ENCODE measurements at regions not wholly inside any gene's neighbourhood (a gene's known extent, or its start where the extent isn't known, plus 50 kb on each side); places are given as distances from the start of the nearest gene placed in this dataset.

GRCh38 chr18:77608807-77609206 is 359.2 kb downstream of the GALR1 start:
- ATAC-seq: no peak
- TF ChIP-seq ZFP30 (CRISPR knock-in tag; IDR thresholded peaks at IDR 0.05) (no peak), CSDC2 (CRISPR knock-in tag; IDR thresholded peaks at IDR 0.05) (no peak), ZC3H10 (CRISPR knock-in tag; IDR thresholded peaks at IDR 0.05) (no peak), GLIS3 (CRISPR knock-in tag; IDR thresholded peaks at IDR 0.05) (no peak), ZNF565 (CRISPR knock-in tag; conservative IDR thresholded peaks at IDR 0.05; ENCODE audit: low read depth) (no peak), ZNF8 (CRISPR knock-in tag; IDR thresholded peaks at IDR 0.05) (no peak), ARNTL (CRISPR knock-in tag; IDR thresholded peaks at IDR 0.05; ENCODE audit: borderline replicate concordance, low read depth) (no peak), ZFP3 (CRISPR knock-in tag; IDR thresholded peaks at IDR 0.05) (no peak), POU6F1 (CRISPR knock-in tag; IDR thresholded peaks at IDR 0.05; ENCODE audit: borderline replicate concordance, low read depth) (no peak), OSR1 (CRISPR knock-in tag; IDR thresholded peaks at IDR 0.05) (no peak), TSHZ2 (CRISPR knock-in tag; IDR thresholded peaks at IDR 0.05) (no peak), PPARA (CRISPR knock-in tag; IDR thresholded peaks at IDR 0.05; ENCODE audit: borderline replicate concordance) (no peak), TCF4 (CRISPR knock-in tag; IDR thresholded peaks at IDR 0.05; ENCODE audit: borderline replicate concordance) (no peak), CREB5 (CRISPR knock-in tag; IDR thresholded peaks at IDR 0.05; ENCODE audit: low read depth) (no peak), BACH2 (CRISPR knock-in tag; IDR thresholded peaks at IDR 0.05; ENCODE audit: borderline replicate concordance) (no peak), ISL1 (CRISPR knock-in tag; IDR thresholded peaks at IDR 0.05) (no peak)
- TF ChIP-seq, protein P1, sequence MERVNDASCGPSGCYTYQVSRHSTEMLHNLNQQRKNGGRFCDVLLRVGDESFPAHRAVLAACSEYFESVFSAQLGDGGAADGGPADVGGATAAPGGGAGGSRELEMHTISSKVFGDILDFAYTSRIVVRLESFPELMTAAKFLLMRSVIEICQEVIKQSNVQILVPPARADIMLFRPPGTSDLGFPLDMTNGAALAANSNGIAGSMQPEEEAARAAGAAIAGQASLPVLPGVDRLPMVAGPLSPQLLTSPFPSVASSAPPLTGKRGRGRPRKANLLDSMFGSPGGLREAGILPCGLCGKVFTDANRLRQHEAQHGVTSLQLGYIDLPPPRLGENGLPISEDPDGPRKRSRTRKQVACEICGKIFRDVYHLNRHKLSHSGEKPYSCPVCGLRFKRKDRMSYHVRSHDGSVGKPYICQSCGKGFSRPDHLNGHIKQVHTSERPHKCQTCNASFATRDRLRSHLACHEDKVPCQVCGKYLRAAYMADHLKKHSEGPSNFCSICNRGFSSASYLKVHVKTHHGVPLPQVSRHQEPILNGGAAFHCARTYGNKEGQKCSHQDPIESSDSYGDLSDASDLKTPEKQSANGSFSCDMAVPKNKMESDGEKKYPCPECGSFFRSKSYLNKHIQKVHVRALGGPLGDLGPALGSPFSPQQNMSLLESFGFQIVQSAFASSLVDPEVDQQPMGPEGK (CRISPR knock-in tag; IDR thresholded peaks at IDR 0.05; ENCODE audit: borderline replicate concordance): no peak

DNA sequence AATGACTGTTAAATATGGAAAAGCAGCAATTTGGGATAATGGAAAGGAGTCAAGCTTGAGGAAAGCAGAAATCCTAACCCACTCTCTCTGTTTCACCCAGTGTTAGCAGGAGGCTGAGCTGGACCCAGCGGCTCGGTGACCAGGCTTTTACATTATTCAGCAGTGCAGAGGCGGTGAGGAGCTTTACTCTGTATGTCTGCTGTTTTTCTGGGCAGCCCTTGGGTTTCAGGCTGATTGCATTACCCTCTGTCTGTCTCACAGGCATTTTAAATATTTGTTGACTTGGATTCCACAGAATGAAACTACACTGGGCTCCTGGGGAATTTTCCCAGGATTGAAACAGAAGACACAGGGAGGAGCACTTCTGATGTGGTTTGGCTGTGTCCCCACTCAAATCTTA is 368.0 kb downstream of the GALR1 start:
- TF ChIP-seq ESRRG (CRISPR knock-in tag; IDR thresholded peaks at IDR 0.05) (no peak), TCF4 (CRISPR knock-in tag; IDR thresholded peaks at IDR 0.05; ENCODE audit: borderline replicate concordance) (no peak), CSRNP3 (CRISPR knock-in tag; IDR thresholded peaks at IDR 0.05) (no peak), ZNF8 (CRISPR knock-in tag; IDR thresholded peaks at IDR 0.05) (no peak), ZFP3 (CRISPR knock-in tag; IDR thresholded peaks at IDR 0.05) (no peak), RARB (CRISPR knock-in tag; IDR thresholded peaks at IDR 0.05) (no peak)
- ATAC-seq: no peak

GRCh38 chr18:77619525-77619924 is 369.9 kb downstream of the GALR1 start:
- no peak for ATAC-seq

More at GRCh38 chr18:77619525-77619924, 369.9 kb downstream of the GALR1 start:
- no peak for TF ChIP-seq ZFP30 (CRISPR knock-in tag; IDR thresholded peaks at IDR 0.05)
- TF ChIP-seq TSHZ2 (CRISPR knock-in tag; IDR thresholded peaks at IDR 0.05): no peak
- no peak for TF ChIP-seq ZC3H10 (CRISPR knock-in tag; IDR thresholded peaks at IDR 0.05)
- no peak for TF ChIP-seq OSR1 (CRISPR knock-in tag; IDR thresholded peaks at IDR 0.05)
- TF ChIP-seq ARNTL (CRISPR knock-in tag; IDR thresholded peaks at IDR 0.05; ENCODE audit: borderline replicate concordance, low read depth): no peak
- TF ChIP-seq ZNF565 (CRISPR knock-in tag; conservative IDR thresholded peaks at IDR 0.05; ENCODE audit: low read depth): no peak
- TF ChIP-seq ZNF8 (CRISPR knock-in tag; IDR thresholded peaks at IDR 0.05): no peak
- no peak for TF ChIP-seq ZNF70 (CRISPR knock-in tag; IDR thresholded peaks at IDR 0.05)
- no peak for TF ChIP-seq BACH2 (CRISPR knock-in tag; IDR thresholded peaks at IDR 0.05; ENCODE audit: borderline replicate concordance)
- no peak for TF ChIP-seq ESRRG (CRISPR knock-in tag; IDR thresholded peaks at IDR 0.05)
- TF ChIP-seq, protein P1 (CRISPR knock-in tag; IDR thresholded peaks at IDR 0.05; ENCODE audit: borderline replicate concordance): no peak
